Activated naive CD4-positive, alpha-beta T cell treated with anti-CD3 and anti-CD28 coated beads, Interleukin-2, amount 50 U/mL, for 24 hours (primary cell): ENCODE measurements at regions not wholly inside any gene's neighbourhood (a gene's known extent, or its start where the extent isn't known, plus 50 kb on each side); places are given as distances from the start of the nearest gene placed in this dataset.
A peak's percentile ranks its signal among the peaks of the same experiment; 100 is the strongest.

Source experiments
- H3K27ac Mint-ChIP-seq: one replicate; pipeline ENCODE4 v1.8.0; 2021; ENCODE audit warnings: mild to moderate bottlenecking, mixed read lengths
- H3K27me3 Mint-ChIP-seq: one replicate; pipeline ENCODE4 v1.8.0; 2021; ENCODE audit warnings: mixed read lengths
- H3K36me3 Mint-ChIP-seq: one replicate; pipeline ENCODE4 v1.8.0; 2021; ENCODE audit warnings: mixed read lengths
- H3K4me1 Mint-ChIP-seq: one replicate; pipeline ENCODE4 v1.8.0; 2021; ENCODE audit warnings: mixed read lengths
- H3K4me3 Mint-ChIP-seq: one replicate; pipeline ENCODE4 v1.8.0; 2021; ENCODE audit warnings: mild to moderate bottlenecking, mixed read lengths
- H3K9me3 Mint-ChIP-seq: one replicate; pipeline ENCODE4 v1.8.0; 2021; ENCODE audit warnings: mixed read lengths

DNA sequence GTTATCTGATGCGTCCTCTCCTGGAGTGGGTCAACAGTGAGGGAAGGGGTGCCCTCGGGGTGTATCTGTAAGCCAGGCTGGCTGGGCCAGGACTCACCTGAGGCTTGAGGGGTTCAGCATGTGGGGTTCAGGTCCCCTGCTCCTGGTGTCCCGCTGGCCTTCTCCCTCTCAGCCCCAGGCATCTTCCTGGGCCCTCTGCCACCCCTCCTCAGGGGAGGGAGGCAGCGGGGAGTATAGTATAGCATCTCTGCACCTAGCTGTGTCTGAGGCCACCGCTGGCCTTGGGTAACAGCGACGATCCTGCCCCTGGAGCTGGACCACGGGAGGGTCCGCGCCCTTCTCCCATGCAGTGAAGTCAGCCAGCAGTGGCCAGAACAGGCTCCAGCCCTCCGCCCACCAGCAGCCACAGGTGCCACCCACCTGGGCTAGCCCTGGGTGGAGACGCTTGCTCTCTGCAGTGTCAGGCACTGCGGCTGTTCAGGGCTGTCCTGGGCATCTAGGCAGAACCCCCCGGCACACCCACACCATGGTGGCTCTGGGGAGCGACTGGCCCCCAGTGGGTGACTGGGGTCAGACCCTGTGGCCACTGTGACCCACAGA, 110.7 kb upstream of the NKX1-1 start:
- no peaks in the 10 kb centered on the region for H3K36me3 Mint-ChIP-seq
- H3K27ac Mint-ChIP-seq: no peak overlapping the region
- peaks cover 4% of the 10 kb centered on the region for H3K27me3 Mint-ChIP-seq
- no peak overlapping the region for H3K4me3 Mint-ChIP-seq
- H3K9me3 Mint-ChIP-seq: no peaks in the 10 kb centered on the region
- H3K4me1 Mint-ChIP-seq: peaks cover 3% of the 10 kb centered on the region

DNA sequence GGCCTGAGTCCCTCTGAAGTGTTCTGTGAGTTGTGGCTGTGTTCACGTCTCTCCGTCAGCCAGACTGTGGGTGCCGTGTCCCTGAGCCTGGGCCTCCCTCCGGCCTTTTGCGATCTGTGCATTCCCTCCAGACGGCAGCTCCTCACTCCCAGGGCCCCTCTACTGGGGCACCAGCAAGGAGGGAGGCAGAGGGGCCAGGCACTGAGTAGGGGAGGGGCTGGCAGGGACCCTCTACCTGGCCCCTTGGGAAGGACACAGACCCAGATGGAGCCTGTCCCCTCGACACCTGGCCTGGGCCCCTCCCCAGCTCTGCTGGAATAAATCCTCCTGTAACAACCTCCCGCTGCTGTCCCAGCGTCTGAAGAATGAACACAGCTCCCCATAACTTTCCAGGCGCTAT, 110.0 kb upstream of the NKX1-1 start:
- Mint-ChIP-seq H3K36me3 (no peaks in the 10 kb centered on the region), H3K9me3 (no peaks in the 10 kb centered on the region), H3K27me3 (peaks cover 2% of the 10 kb centered on the region), H3K4me3 (no peak overlapping the region), H3K27ac (no peak overlapping the region), H3K4me1 (peaks cover under 1% of the 10 kb centered on the region)

DNA sequence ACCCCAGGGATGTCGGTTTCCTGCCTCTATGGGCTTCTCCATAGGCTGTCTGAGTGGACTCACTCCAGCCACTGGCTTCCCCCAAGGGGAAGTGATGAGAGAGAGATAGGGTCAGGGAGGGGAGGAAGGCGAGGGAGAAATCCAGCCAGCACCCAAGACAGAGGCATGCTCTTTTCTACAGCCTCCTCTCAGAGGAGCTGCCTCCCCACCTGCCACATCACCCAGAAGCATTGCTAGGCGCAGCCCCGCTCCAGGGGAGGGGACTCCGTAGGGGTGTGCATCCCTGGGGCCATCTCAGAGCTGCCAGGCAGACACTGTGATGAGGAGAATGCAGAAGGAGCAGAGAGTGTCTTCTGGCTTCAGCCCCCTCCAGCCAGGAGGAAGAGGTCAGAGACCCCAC, 109.5 kb upstream of the NKX1-1 start:
- Mint-ChIP-seq H3K27ac (no peak overlapping the region), H3K9me3 (no peaks in the 10 kb centered on the region), H3K36me3 (no peaks in the 10 kb centered on the region), H3K4me1 (no peaks in the 10 kb centered on the region), H3K27me3 (peaks cover 2% of the 10 kb centered on the region), H3K4me3 (no peak overlapping the region)

DNA sequence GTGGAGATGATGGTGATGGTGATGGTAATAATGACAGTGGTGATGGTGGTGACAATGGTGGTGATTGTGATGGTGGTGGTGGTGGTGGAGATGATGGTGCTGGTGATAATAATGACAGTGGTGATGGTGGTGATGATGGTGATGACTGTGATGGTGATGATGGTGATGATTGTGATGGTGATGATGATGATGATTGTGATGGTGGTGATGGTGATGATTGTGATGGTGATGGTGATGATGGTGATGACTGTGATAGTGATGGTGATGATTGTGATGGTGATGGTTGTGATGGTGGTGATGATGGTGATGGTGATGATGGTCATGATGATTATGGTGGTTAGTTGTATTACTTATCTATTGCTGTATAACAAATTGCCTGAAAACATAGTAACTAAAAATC, 108.9 kb upstream of the NKX1-1 start:
- Mint-ChIP-seq H3K9me3 (no peaks in the 10 kb centered on the region), H3K27ac (no peak overlapping the region), H3K4me3 (no peak overlapping the region), H3K36me3 (no peaks in the 10 kb centered on the region), H3K4me1 (no peaks in the 10 kb centered on the region), H3K27me3 (peaks cover 2% of the 10 kb centered on the region)

DNA sequence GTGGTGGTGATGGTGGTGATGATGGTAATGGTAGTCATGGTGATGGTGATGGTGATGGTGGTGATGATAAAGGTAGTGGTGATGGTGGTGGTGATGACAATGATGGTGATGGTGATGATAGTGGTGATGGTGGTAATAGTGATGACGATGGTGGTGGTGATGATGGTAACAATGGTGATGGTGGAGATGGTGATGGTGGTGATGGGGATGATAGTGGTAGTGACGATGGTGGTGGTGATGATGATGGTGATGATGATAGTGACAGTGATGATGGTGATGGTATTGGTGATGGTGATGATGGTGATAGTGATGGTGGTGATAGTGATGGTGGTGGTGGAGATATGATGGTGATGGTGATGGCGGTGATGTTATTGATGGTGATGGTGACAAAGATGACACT, 108.4 kb upstream of the NKX1-1 start:
- Mint-ChIP-seq H3K4me1 (no peaks in the 10 kb centered on the region), H3K9me3 (no peaks in the 10 kb centered on the region), H3K36me3 (no peaks in the 10 kb centered on the region), H3K27me3 (peaks cover under 1% of the 10 kb centered on the region), H3K27ac (no peak overlapping the region), H3K4me3 (no peak overlapping the region)

DNA sequence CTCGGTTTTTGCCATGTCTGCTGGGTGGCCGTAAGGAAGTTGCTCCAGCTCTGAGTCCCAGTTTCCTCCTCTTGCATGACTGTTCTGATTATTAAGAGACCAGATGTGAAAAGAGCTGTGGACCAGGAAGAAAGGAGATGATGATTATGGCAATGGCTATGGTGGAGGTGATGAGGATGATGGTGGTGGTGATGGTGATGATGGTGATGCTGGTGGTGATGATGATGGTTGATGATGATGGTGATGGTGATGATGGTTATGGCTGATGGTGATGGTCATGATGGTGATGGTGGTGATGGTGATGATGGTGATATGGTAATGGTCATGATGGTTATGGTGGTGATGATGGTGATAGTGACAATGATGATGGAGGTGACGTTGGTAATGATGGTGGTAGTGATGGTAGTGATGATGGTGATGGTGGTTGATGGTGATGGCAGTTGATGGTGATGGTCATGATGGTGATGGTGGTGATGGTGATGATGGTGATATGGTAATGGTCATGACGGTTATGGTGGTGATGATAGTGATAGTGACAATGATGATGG, 107.8 kb upstream of the NKX1-1 start:
- Mint-ChIP-seq H3K27me3 (no peaks in the 10 kb centered on the region), H3K4me1 (no peaks in the 10 kb centered on the region), H3K36me3 (no peaks in the 10 kb centered on the region), H3K27ac (no peak overlapping the region), H3K4me3 (no peak overlapping the region), H3K9me3 (no peaks in the 10 kb centered on the region)

DNA sequence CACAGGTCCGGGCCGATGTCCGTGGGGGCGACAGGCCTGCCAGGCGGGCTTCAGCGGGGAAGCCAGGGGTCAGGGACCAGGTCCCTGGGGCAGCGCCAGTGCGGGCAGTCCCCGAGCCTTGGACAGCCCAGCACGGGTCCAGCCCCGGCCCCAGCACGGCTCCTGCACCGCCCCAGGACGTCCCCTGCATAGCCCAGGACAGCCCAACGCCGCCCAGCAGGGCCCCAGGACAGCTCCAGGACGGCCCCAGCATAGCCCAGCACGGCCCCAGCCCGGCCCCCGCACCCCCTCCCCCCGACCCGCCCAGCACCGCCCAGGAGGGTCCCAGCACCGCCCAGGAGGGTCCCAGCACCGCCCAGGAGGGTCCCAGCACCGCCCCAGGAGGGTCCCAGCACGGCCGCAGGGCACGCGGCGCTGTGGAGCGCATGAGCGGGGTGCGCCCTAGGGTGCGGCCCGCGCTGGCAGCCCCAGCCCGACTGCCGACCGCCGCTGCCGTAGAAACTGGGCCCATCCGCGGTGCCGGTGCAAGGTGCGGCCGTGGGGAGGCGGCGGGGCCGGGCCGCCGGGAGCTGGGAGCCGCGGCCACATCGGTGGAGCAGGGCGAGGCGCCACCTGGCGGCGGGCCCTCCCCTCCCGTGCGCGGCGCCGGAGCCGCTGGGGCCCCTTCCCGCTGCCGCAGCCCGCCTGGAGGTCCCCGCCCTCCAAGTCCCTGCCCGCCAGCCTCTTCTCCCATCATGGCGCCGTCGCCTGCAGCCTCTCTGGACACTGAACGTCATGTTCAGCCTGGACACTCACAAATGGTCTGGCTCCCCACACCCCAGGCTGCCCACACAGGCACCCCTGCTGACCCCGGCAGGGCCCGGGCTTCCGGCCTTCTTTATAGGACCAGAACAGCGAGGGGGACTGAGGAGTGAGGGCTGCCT, 106.8 kb upstream of the NKX1-1 start:
- Mint-ChIP-seq H3K36me3 (no peaks in the 10 kb centered on the region), H3K9me3 (no peaks in the 10 kb centered on the region), H3K27me3 (no peaks in the 10 kb centered on the region), H3K4me1 (no peaks in the 10 kb centered on the region), H3K4me3 (peak overlapping the region; percentile 49), H3K27ac (no peak overlapping the region)

DNA sequence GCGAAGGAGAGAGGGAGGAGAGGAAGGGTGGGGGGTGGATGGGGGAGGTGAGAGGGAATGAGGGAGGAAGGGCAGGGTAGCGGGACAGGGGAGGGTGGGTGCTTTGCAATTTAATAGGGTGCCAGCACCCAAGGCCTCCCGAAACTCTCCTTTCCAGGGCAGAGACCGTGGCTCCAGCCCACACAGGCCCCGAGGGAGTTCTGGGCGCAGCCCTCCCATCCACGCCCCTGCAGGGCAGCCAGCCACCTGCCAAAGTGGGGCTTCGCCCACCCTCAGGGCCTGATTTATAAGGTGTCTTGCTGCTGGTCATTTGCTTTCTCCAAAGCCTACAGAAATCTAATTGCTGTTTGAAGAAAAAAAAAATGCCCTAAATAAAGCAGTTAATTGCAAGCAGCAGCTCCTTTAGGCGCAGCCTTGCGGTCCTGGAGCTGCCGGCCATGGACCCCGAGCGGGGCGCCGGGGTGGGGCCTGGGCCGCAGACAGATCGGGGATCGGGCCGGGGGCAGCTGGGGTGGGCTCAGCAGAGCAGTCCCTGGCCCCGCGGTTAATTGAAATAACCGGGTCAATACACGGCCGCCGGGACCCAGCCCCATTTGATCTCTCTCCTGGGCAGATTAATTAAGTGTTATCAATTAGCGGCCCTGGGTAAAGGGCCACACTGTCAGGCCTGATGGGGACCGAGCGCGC, 106.0 kb upstream of the NKX1-1 start:
- Mint-ChIP-seq H3K9me3 (no peaks in the 10 kb centered on the region), H3K4me1 (no peaks in the 10 kb centered on the region), H3K27ac (no peak overlapping the region), H3K27me3 (no peaks in the 10 kb centered on the region), H3K36me3 (no peaks in the 10 kb centered on the region), H3K4me3 (peak overlapping the region; percentile 45)

DNA sequence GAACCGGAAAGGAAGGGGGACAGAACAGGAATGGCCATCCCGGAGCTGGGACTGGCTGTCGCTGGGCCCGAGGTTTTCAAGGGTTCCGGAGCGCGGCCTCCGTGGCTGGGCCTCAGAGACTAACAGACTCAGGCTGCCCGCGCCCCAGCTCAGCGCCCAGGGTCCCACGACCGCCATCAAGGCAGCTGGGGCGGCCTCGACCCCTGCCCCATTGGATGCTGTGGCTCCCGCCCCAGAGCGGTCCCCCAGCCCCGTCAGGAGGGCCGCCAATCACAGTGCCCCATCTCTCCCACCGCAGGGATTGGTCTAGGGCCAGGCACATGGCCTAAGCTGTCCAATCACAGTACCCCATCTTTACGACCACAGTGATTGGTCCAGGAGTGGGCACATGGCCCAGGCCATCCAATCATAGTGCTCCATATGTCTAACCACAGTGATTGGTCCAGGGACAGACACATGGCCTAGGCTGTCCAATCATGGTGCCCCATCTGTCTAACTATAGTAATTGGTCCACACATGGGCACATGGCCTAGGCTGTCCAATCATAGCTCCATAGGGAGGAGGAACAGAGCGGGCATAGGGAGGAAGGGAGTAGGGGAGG, 105.3 kb upstream of the NKX1-1 start:
- Mint-ChIP-seq H3K27me3 (no peaks in the 10 kb centered on the region), H3K27ac (peak overlapping the region; percentile 1), H3K4me3 (peak overlapping the region; percentile 45), H3K4me1 (no peaks in the 10 kb centered on the region), H3K36me3 (no peaks in the 10 kb centered on the region), H3K9me3 (no peaks in the 10 kb centered on the region)

DNA sequence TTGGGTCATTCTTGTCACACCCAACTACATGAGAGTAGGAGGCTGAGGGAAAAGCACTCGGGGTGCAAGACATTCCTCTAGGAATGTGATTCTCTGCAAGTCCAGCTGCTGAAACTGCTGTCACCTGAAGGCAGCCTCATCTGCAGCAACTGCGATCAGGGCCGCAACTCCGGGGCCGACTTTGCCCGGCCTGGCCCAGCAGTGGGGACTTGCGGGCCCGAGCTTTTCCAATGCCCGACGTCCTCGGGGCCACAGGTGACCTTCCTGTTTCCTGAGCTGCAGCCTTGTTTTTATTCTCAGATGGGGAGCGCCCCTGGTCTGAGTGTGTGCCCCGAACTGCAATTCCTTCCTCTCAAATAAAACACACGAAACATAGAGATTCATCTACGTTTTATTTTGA, 104.7 kb upstream of the NKX1-1 start:
- H3K27me3 Mint-ChIP-seq: peaks cover 2% of the 10 kb centered on the region

DNA sequence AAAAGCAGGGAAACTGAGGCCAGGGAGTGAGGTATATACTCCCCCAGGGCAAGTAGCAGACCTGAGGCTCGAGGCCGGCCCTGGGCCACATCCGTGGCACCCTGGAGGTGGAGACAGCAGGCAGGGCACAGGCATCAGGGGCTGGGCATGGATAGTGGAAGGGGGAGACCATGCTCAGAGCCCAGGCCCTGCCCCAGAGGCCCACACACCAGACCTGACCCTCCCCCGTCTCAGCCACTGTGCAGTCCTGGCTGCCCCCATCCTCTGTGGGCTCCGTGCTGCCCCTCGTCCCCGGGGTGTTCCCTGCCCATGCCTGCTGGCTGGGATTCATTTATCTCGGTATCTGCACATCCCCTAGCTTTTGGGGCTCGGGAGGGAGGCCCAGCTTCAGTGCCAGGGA, 103.1 kb upstream of the NKX1-1 start:
- H3K27me3 Mint-ChIP-seq: peaks cover 2% of the 10 kb centered on the region
- no peak overlapping the region for H3K27ac Mint-ChIP-seq
- no peak overlapping the region for H3K4me3 Mint-ChIP-seq
- H3K36me3 Mint-ChIP-seq: no peaks in the 10 kb centered on the region
- no peaks in the 10 kb centered on the region for H3K9me3 Mint-ChIP-seq
- H3K4me1 Mint-ChIP-seq: no peaks in the 10 kb centered on the region

More for the DNA sequence above, 104.7 kb upstream of the NKX1-1 start:
- H3K27ac Mint-ChIP-seq: no peak overlapping the region
- peak overlapping the region; percentile 23 for H3K4me3 Mint-ChIP-seq
- no peaks in the 10 kb centered on the region for H3K4me1 Mint-ChIP-seq
- H3K9me3 Mint-ChIP-seq: no peaks in the 10 kb centered on the region
- H3K36me3 Mint-ChIP-seq: no peaks in the 10 kb centered on the region

DNA sequence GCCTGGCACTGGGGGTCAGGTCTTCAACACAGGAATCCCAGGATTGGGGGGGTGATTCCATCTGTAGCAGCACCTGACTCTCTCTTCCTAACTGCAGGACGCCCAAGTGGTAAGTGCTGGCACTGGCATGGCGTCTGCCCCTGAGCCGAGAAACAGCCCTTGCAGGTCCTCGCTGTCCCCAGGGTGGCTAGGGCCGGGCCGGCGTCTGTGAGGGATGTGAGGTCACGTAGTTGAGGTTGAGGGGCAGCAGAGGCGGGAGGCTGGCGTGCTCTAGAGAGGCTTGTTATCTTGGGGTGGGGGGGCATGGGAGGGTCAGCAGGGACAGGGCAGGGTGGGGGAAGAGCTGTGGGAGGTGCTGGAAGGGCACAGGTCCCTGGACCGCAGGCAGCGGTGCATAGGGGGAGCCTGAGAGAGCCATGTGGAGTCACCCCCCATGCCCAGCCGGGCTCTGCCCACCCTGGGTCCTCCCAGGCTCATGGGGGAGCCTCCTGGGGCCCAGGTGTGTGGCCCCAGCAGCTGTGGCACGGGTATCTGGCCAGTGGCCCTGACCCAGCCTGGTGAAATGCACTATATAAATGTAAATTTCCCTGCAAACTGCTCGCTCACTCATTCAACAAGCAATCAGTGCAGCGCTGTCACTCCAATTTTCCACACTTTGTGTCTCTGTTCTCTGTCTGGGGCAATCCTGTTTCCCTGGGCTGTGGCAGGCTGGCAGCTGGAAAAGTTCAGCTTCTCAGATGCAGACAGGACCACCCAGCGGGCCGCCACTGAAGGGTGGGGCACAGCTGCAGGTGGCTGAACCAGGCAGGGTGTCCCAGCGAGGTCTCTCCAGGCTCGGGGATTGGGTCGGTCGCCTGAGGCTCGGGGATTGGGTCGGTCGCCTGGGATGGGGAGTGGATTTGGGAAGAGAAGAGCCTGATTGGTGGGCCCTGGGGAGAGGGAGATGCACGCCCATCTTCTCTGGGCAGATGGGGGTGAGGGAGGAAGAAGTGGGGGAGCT, 102.2 kb upstream of the NKX1-1 start:
- Mint-ChIP-seq H3K27ac (no peak overlapping the region), H3K9me3 (no peaks in the 10 kb centered on the region), H3K27me3 (peaks cover 2% of the 10 kb centered on the region), H3K36me3 (no peaks in the 10 kb centered on the region), H3K4me1 (no peaks in the 10 kb centered on the region), H3K4me3 (no peak overlapping the region)

DNA sequence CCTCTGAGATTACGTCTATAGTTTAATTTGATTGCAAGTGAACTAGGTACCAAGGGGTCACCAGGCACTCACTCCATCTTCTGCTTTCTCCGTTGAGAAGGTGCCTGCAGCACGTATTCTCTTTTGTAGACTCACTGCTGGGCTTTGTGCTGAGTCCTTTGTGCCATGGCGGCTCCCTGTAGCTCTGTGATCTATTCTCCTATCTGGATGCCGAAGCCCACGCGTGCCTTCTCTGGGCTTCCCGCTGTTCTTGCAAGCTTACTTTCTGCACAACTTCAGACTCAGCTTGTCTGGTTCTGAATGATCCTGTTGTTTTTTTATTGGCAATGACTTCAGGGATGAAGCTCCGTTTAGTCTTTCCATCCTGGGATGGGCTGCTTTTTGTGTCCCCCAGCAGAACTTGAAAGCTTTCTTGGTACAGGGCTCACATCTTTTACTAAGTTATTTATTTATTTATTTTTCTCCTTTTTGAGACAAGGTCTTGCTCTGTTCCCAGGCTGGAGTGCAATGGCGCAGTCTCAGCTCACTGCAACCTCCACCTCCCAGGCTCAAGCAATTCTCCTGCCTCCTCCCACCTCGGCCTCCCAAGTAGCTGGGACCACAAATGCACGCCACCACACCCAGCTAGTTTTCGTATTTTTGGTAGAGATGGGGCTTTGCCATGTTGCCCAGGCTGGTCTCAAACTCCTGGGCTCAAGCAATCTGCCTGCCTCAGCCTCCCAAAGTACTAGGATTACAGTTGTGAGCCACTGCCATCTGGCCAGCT, 100.9 kb upstream of the NKX1-1 start:
- Mint-ChIP-seq H3K4me1 (no peaks in the 10 kb centered on the region), H3K4me3 (no peak overlapping the region), H3K36me3 (no peaks in the 10 kb centered on the region), H3K27ac (no peak overlapping the region), H3K9me3 (no peaks in the 10 kb centered on the region), H3K27me3 (peaks cover 5% of the 10 kb centered on the region)
